B cell (primary cell): ENCODE measurements at regions not wholly inside any gene's neighbourhood (a gene's known extent, or its start where the extent isn't known, plus 50 kb on each side); places are given as distances from the start of the nearest gene placed in this dataset.

Experiments used
- CTCF ChIP-seq: fragments of 200-600 bp; IDR thresholded peaks from one replicate; pipeline ENCODE4 v1.8.0; 2022; ENCODE audit warnings: antibody characterized with exemption, mild to moderate bottlenecking
- EZH2 ChIP-seq: IDR thresholded peaks from 2 replicates; pipeline ENCODE4 v1.6.1; 2012; ENCODE audit warnings: borderline replicate concordance, low read depth, mild to moderate bottlenecking, moderate library complexity, low read length; ENCODE audit not compliant: insufficient read depth, poor library complexity, severe bottlenecking

GRCh38 chr12:67922245-67922644, 67.0 kb upstream of the IFNG-AS1 start:
- TF ChIP-seq CTCF (no peak), EZH2 (no peak)
